LHCN-M2 (cell line): ENCODE measurements at regions not wholly inside any gene's neighbourhood (a gene's known extent, or its start where the extent isn't known, plus 50 kb on each side); places are given as distances from the start of the nearest gene placed in this dataset.

ENCODE experiments used
- DNase-seq: peaks from one replicate; pipeline ENCODE4 v3.0.0-alpha.2; 2012; ENCODE audit warnings: low read depth

GRCh38 chr2:16174693-16175045 lies 234.3 kb downstream of the MYCN start:
- no peak for DNase-seq

GRCh38 chr2:16173893-16174692 lies 233.7 kb downstream of the MYCN start:
- DNase-seq: no peak

- no peak for DNase-seq
Measured at GRCh38 chr2:16172324-16173175, 232.2 kb downstream of the MYCN start.

GRCh38 chr2:16171425-16171920 lies 231.1 kb downstream of the MYCN start:
- no peak for DNase-seq

GRCh38 chr2:16170675-16171424 lies 230.5 kb downstream of the MYCN start:
- no peak for DNase-seq

GRCh38 chr2:16169381-16169960 lies 229.1 kb downstream of the MYCN start:
- DNase-seq: no peak

- no peak for DNase-seq
Measured at GRCh38 chr2:16168506-16169264, 228.3 kb downstream of the MYCN start.

- no peak for DNase-seq
Measured at GRCh38 chr2:16167870-16168426, 227.6 kb downstream of the MYCN start.

GRCh38 chr2:16167451-16167861 lies 227.1 kb downstream of the MYCN start:
- DNase-seq: no peak

GRCh38 chr2:16166327-16166981 lies 226.1 kb downstream of the MYCN start:
- DNase-seq: no peak

GRCh38 chr2:16165518-16166326 lies 225.4 kb downstream of the MYCN start:
- no peak for DNase-seq

GRCh38 chr2:16162491-16163040 lies 222.2 kb downstream of the MYCN start:
- no peak for DNase-seq

- no peak for DNase-seq
Measured at GRCh38 chr2:16161768-16162490, 221.6 kb downstream of the MYCN start.

GRCh38 chr2:16161085-16161565 lies 220.8 kb downstream of the MYCN start:
- no peak for DNase-seq

GRCh38 chr2:16160281-16161084 lies 220.1 kb downstream of the MYCN start:
- DNase-seq: no peak

GRCh38 chr2:16156411-16156810 lies 216.1 kb downstream of the MYCN start:
- DNase-seq: no peak

GRCh38 chr2:16155766-16156165 lies 215.4 kb downstream of the MYCN start:
- no peak for DNase-seq
